IMR-90 (cell line): ENCODE measurements at regions not wholly inside any gene's neighbourhood (a gene's known extent, or its start where the extent isn't known, plus 50 kb on each side); places are given as distances from the start of the nearest gene placed in this dataset.

Source experiments
- ATAC-seq: fragments of 200-7000 bp; cut with Tn5 transposase; 2 replicates; pipeline ENCODE4 v1.9.1; 2020; ENCODE audit warnings: low read depth, mild to moderate bottlenecking, moderate library complexity
- BruUV-seq: library from RNA; stranded (reverse); fragments of 400-500 nt; replicated peaks from 2 replicates; lab custom pipeline; 2021; lab: Mats Ljungman, UMichigan
- CTCF ChIA-PET: fragments of 300-600 bp; formaldehyde crosslinking; extraction: SDS; loops from one replicate; lab custom pipeline; 2021; ENCODE audit warnings: antibody characterized with exemption; lab: Yijun Ruan, JAX
- POLR2A ChIA-PET: fragments of 300-600 bp; sonication (Branson Sonifier 250); formaldehyde crosslinking; loops from one replicate; lab custom pipeline; 2022; ENCODE audit warnings: antibody characterized with exemption; ENCODE audit not compliant: unreplicated experiment; lab: Charles Lee
- DNase-seq: peaks from one replicate; pipeline ENCODE4 v3.0.0; 2013
- H2AFZ ChIP-seq: replicated peaks from 2 replicates; pipeline ENCODE3; 2013; ENCODE audit warnings: low read length, mild to moderate bottlenecking; ENCODE audit not compliant: poor library complexity
- H2AK5ac ChIP-seq: 2 replicates; pipeline ENCODE4 v1.6.1; 2013; ENCODE audit warnings: low read depth, low read length, inconsistent platforms
- H2AK9ac ChIP-seq: replicated peaks from 2 replicates; pipeline ENCODE3; 2013; ENCODE audit warnings: mild to moderate bottlenecking, low read depth, low read length, moderate library complexity; ENCODE audit not compliant: poor library complexity
- H2BK120ac ChIP-seq: 2 replicates; pipeline ENCODE4 v1.6.1; 2013; ENCODE audit warnings: low read depth, low read length, inconsistent platforms
- H2BK15ac ChIP-seq: 3 replicates; pipeline ENCODE4 v1.6.1; 2013; ENCODE audit warnings: low read depth, low read length, inconsistent platforms
- H2BK20ac ChIP-seq: 2 replicates; pipeline ENCODE4 v1.6.1; 2013; ENCODE audit warnings: low read depth, mild to moderate bottlenecking, inconsistent platforms, low read length, moderate library complexity
- H2BK5ac ChIP-seq: 2 replicates; pipeline ENCODE4 v1.6.1; 2013; ENCODE audit warnings: mild to moderate bottlenecking, low read depth, low read length, inconsistent platforms; ENCODE audit not compliant: poor library complexity, severe bottlenecking
- H3K14ac ChIP-seq: replicated peaks from 2 replicates; pipeline ENCODE4 v1.6.1; 2013; ENCODE audit warnings: low read depth, low read length, inconsistent platforms
- H3K18ac ChIP-seq: 2 replicates; pipeline ENCODE4 v1.6.1; 2013; ENCODE audit warnings: low read depth, low read length, control low read depth
- H3K23ac ChIP-seq: 2 replicates; pipeline ENCODE4 v1.6.1; 2013; ENCODE audit warnings: low read depth, low read length, inconsistent platforms
- H3K27ac ChIP-seq: 2 replicates; pipeline ENCODE4 v1.5.1; 2013; ENCODE audit warnings: mild to moderate bottlenecking, control low read depth, low read length; ENCODE audit not compliant: insufficient read depth
- H3K27me3 ChIP-seq: 2 replicates; pipeline ENCODE4 v1.6.1; 2013; ENCODE audit warnings: low read length; ENCODE audit not compliant: control insufficient read depth, insufficient read depth
- H3K36me3 ChIP-seq: 2 replicates; pipeline ENCODE4 v1.6.1; 2013; ENCODE audit warnings: low read length, mixed read lengths; ENCODE audit not compliant: control insufficient read depth, insufficient read depth
- H3K4ac ChIP-seq: 2 replicates; pipeline ENCODE4 v1.6.1; 2013; ENCODE audit warnings: low read depth, low read length, inconsistent platforms
- H3K4me1 ChIP-seq: 2 replicates; pipeline ENCODE4 v1.6.1; 2013; ENCODE audit warnings: low read length, mixed read lengths; ENCODE audit not compliant: control insufficient read depth, insufficient read depth
- H3K4me2 ChIP-seq: 2 replicates; pipeline ENCODE4 v1.6.1; 2013; ENCODE audit warnings: low read depth, mild to moderate bottlenecking, control low read depth, low read length, moderate library complexity
- H3K4me3 ChIP-seq: 2 replicates; pipeline ENCODE4 v1.5.1; 2013; ENCODE audit warnings: low read depth, mild to moderate bottlenecking, control low read depth, low read length, moderate library complexity; ENCODE audit not compliant: insufficient read depth
- H3K56ac ChIP-seq: 2 replicates; pipeline ENCODE4 v1.6.1; 2013; ENCODE audit warnings: low read length, inconsistent platforms; ENCODE audit not compliant: insufficient read depth; ENCODE audit errors: extremely low read depth
- H3K79me1 ChIP-seq, 2 experiments: 2 replicates each; pipeline ENCODE4 v1.6.1; 2013; ENCODE audit warnings: low read length in 2 of 2, inconsistent platforms in 1 of 2, low read depth in 1 of 2
- H3K9ac ChIP-seq: 2 replicates; pipeline ENCODE4 v1.6.1; 2013; ENCODE audit warnings: low read depth, low read length, control low read depth
- H3K9me1 ChIP-seq: 2 replicates; pipeline ENCODE4 v1.6.1; 2013; ENCODE audit warnings: low read length, inconsistent platforms; ENCODE audit not compliant: insufficient read depth
- H3K9me3 ChIP-seq: 2 replicates; pipeline ENCODE4 v1.6.1; 2013; ENCODE audit warnings: low read length; ENCODE audit not compliant: control insufficient read depth, insufficient read depth
- H4K20me1 ChIP-seq: 2 replicates; pipeline ENCODE4 v1.6.1; 2013; ENCODE audit warnings: low read length, inconsistent platforms; ENCODE audit not compliant: insufficient read depth
- H4K5ac ChIP-seq: 2 replicates; pipeline ENCODE4 v1.6.1; 2013; ENCODE audit warnings: mild to moderate bottlenecking, low read depth, low read length, control low read depth
- H4K8ac ChIP-seq, 2 experiments: 2 replicates each; pipeline ENCODE4 v1.6.1; 2013; ENCODE audit warnings: low read depth in 2 of 2, low read length in 2 of 2, control low read depth in 1 of 2, inconsistent platforms in 1 of 2
- H4K91ac ChIP-seq: 2 replicates; pipeline ENCODE4 v1.6.1; 2013; ENCODE audit warnings: low read depth, low read length, inconsistent platforms; ENCODE audit not compliant: insufficient read depth
- CHD1 ChIP-seq: IDR thresholded peaks from 2 replicates; pipeline ENCODE4 v1.6.1; 2012; ENCODE audit warnings: low read depth, low read length, improper control_type of control experiment
- MAFK ChIP-seq: IDR thresholded peaks from 2 replicates; pipeline ENCODE4 v1.6.1; 2012; ENCODE audit warnings: low read depth, low read length, improper control_type of control experiment
- NFE2L2 ChIP-seq: fragments of 150-350 bp; IDR thresholded peaks from 2 replicates; pipeline ENCODE4 v1.6.1; 2016; ENCODE audit warnings: low read depth, mild to moderate bottlenecking, low read length
- WGBS, 2 experiments: methylation state at CpG; one replicate each; pipeline versions ENCODE4 v1.1.5 to v1.1.7; 2013; ENCODE audit warnings: missing lambda C conversion rate in 2 of 2; ENCODE audit not compliant: insufficient read length in 1 of 2; ENCODE audit errors: extremely low coverage in 2 of 2; 5-methylcytosine and 5-hydroxymethylcytosine counted together
- dilution Hi-C: fragments of 300-500 bp; cut with HindIII; formaldehyde crosslinking; loops from one replicate; pipeline ENCODE4 v1.14.3; 2018; ENCODE audit warnings: low sequenced_read_pairs; ENCODE audit not compliant: unreplicated experiment
- in situ Hi-C: fragments of 300-500 bp; cut with MboI; formaldehyde crosslinking; loops from 3 replicates; pipeline ENCODE4 v1.14.3; 2019; ENCODE audit warnings: low sequenced_read_pairs, inconsistent platforms, mixed read lengths
- intact Hi-C: fragments of 100-400 bp; cut with micrococcal nuclease; formaldehyde crosslinking; loops from 2 replicates; pipeline ENCODE4 v1.10.0; 2022
- TF ChIP-seq, protein P1 (sequence below): fragments of 150-350 bp; IDR thresholded peaks from 2 replicates; pipeline ENCODE4 v1.6.1; 2017; ENCODE audit warnings: mild to moderate bottlenecking, antibody characterized with exemption, low read length, low read depth
- TF ChIP-seq, protein P2 (sequence below): fragments of 150-350 bp; IDR thresholded peaks from 2 replicates; pipeline ENCODE4 v1.6.1; 2016; ENCODE audit warnings: low read depth, mild to moderate bottlenecking, low read length, moderate library complexity, borderline replicate concordance

DNA sequence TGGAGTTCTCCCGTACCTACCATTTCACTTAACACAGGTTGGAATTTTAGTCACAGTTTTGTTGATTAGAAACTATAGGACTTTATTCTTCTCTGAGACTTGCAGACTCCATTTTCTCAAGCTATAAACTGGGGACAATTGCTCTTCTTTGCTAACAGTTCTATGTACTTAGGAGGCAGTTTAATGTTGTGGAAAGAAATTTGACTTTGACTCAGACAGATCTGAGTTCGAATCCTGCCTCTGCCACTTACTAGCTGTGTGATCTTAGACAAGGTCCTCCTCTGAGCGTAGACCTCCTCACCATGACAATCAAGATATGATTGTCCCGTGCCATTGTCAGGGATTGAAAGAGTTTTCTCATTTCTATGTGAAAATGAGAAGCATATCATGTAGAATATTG, 196.4 kb upstream of the HES1 start:
- H3K4me2 ChIP-seq: no peak overlapping the region
- intact Hi-C loops (no loop called here), in situ Hi-C loops (no loop called here), dilution Hi-C loops (no loop called here)
- H2BK20ac ChIP-seq: no peak overlapping the region
- POLR2A ChIA-PET: no interaction called here
- no peak overlapping the region for H4K8ac ChIP-seq
- H2AK5ac ChIP-seq: no peak overlapping the region
- TF ChIP-seq CHD1 (no peak), NFE2L2 (no peak), MAFK (no peak)
- TF ChIP-seq, protein P1, sequence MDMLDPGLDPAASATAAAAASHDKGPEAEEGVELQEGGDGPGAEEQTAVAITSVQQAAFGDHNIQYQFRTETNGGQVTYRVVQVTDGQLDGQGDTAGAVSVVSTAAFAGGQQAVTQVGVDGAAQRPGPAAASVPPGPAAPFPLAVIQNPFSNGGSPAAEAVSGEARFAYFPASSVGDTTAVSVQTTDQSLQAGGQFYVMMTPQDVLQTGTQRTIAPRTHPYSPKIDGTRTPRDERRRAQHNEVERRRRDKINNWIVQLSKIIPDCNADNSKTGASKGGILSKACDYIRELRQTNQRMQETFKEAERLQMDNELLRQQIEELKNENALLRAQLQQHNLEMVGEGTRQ: no peak
- TF ChIP-seq, protein P2, sequence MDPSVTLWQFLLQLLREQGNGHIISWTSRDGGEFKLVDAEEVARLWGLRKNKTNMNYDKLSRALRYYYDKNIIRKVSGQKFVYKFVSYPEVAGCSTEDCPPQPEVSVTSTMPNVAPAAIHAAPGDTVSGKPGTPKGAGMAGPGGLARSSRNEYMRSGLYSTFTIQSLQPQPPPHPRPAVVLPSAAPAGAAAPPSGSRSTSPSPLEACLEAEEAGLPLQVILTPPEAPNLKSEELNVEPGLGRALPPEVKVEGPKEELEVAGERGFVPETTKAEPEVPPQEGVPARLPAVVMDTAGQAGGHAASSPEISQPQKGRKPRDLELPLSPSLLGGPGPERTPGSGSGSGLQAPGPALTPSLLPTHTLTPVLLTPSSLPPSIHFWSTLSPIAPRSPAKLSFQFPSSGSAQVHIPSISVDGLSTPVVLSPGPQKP: no peak
- H2BK120ac ChIP-seq: no peak overlapping the region
- CTCF ChIA-PET: no interaction called here
- H3K18ac ChIP-seq: no peak overlapping the region
- ATAC-seq (no peak), DNase-seq (no peak)
- no peak overlapping the region for H3K9ac ChIP-seq
- H3K4ac ChIP-seq: no peak overlapping the region
- H3K27me3 ChIP-seq: peaks cover 22% of the 10 kb centered on the region
- H3K9me1 ChIP-seq: no peaks in the 10 kb centered on the region
- H4K5ac ChIP-seq: no peak overlapping the region
- no peak overlapping the region for H3K27ac ChIP-seq
- H3K56ac ChIP-seq: no peak overlapping the region
- H4K20me1 ChIP-seq: no peaks in the 10 kb centered on the region
- BruUV-seq: no TSS peak
- H2BK5ac ChIP-seq: no peak overlapping the region
- H2BK15ac ChIP-seq: no peak overlapping the region
- H3K9me3 ChIP-seq: no peaks in the 10 kb centered on the region
- WGBS, 2 experiments: no CpG with 5 or more reads among the region's 4 CpGs
- H3K14ac ChIP-seq: no peak overlapping the region
- H3K4me1 ChIP-seq: no peaks in the 10 kb centered on the region
- H4K91ac ChIP-seq: no peak overlapping the region
- H3K23ac ChIP-seq: no peak overlapping the region
- no peak overlapping the region for H2AK9ac ChIP-seq
- H3K79me1 ChIP-seq: no peaks in the 10 kb centered on the region
- H3K4me3 ChIP-seq: no peak overlapping the region
- no peak overlapping the region for H2AFZ ChIP-seq
- no peaks in the 10 kb centered on the region for H3K36me3 ChIP-seq
